Stimulated activated CD4-positive, alpha-beta T cell treated with anti-CD3 and anti-CD28 coated beads, Interleukin-15, amount 100 ng/mL, for 24 hours (primary cell): ENCODE measurements at regions not wholly inside any gene's neighbourhood (a gene's known extent, or its start where the extent isn't known, plus 50 kb on each side); places are given as distances from the start of the nearest gene placed in this dataset.
"Not testable (repeated sequence)": the region's sequence is repeated elsewhere in the genome, so short reads cannot be mapped to it uniquely, and the experiment has no call there.

Experiments
- DNase-seq: peaks from one replicate; pipeline ENCODE4 v3.0.0-alpha.2; 2020

GRCh38 chrX:3881898-3882552 lies 168.6 kb upstream of the PRKX start:
- not testable (repeated sequence) for DNase-seq

- DNase-seq = not testable (repeated sequence)
Measured at GRCh38 chrX:3881255-3881895, 167.9 kb upstream of the PRKX start.

- DNase-seq = not testable (repeated sequence)
Measured at GRCh38 chrX:3876393-3876792, 162.9 kb upstream of the PRKX start.

- not testable (repeated sequence) for DNase-seq
Measured at GRCh38 chrX:3875638-3876037, 162.2 kb upstream of the PRKX start.

- DNase-seq = not testable (repeated sequence)
Measured at GRCh38 chrX:3872226-3872879, 158.9 kb upstream of the PRKX start.

DNA sequence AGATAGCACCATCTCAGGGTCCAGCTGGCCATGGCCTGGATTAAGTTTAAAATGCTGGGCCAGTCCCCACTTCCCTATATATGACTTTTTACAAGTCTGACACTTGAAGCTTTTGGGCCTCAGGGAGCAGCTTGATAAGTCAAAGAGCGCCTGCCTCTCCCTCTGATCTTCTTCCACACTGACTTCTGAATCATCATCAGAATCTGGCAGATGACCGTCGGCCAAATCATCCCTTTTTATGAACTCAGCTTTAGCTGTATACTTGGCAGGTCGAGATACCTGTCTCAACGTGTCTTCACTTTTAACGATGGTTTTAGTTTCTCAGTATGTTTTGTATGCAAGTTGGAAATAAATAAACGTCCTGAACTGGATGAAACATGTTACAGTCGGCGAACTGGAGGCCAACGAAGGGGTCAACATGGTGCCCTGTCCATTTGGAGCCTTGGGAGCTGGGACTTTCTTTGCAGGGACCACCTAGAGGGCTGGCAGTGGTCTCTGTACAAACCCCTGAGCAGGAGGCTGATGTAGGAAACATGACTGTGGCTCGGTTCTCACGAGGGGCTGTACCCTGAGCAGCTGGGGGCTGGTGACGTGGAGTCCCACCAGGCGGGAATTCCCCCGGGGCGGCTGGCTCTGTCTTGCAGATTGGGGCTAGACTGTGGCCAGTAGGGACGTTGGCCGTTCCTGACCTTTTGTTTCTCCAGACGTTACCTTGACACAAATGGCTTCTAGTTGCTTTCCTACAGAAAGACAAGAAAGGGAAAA lies 153.8 kb upstream of the PRKX start:
- not testable (repeated sequence) for DNase-seq

GRCh38 chrX:3858332-3858731 lies 144.9 kb upstream of the PRKX start:
- not testable (repeated sequence) for DNase-seq

GRCh38 chrX:3843522-3844145 lies 130.2 kb upstream of the PRKX start:
- DNase-seq = not testable (repeated sequence)

DNA sequence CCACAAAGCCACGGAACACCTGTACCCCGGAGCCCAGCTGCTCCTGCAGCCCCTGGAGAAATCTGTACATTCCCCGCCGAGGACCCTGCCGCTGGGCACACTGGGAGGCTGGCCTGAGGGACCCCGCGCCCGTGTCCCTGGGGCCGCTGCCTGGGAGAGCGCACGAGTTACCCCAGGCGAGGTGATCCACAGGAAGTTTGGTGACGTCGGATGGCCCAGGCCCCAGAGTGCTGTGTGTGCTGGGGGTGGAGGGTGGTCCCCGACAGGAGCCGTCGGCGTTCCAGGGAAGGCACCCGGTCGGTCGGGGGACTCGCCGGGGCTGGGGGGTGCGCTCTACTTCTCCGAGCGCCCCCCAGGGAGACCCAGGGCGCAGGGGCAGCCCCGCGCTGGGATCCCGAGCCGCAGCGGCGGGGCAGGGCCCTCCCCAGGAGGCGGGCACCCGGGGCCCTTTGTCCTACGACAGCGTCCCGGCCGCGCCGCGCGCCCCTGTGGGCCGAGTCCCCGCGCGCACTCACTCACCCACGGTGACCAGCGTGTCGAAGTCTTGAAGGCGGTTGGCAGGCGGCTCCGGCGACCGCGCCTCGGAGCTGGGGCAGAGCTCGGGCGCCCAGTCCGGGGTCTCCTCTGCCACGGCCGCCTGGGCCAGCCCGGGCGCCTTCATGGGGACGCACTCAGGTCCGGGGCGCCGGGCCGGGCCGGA lies 129.5 kb upstream of the PRKX start:
- DNase-seq = peak; percentile 41

DNA sequence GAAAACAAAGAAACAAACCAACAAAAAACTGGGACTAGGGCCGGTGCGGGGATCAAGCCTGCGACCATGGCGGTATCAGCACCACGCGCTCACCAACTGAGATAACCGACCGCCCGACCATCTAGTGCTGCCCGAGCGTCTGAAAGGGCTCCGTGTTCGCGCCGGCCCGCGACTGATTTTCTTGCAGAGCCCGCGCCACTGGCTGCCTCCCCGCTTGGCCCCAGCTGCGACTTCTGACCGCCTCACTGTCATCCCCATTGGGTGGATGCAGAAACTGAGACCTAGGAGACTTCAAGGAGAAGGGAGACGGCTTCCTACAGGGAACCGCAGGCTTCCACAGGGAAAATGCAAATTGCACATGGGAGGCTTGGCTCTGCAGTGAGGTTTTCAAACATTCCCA lies 125.3 kb upstream of the PRKX start:
- DNase-seq = not testable (repeated sequence)

DNA sequence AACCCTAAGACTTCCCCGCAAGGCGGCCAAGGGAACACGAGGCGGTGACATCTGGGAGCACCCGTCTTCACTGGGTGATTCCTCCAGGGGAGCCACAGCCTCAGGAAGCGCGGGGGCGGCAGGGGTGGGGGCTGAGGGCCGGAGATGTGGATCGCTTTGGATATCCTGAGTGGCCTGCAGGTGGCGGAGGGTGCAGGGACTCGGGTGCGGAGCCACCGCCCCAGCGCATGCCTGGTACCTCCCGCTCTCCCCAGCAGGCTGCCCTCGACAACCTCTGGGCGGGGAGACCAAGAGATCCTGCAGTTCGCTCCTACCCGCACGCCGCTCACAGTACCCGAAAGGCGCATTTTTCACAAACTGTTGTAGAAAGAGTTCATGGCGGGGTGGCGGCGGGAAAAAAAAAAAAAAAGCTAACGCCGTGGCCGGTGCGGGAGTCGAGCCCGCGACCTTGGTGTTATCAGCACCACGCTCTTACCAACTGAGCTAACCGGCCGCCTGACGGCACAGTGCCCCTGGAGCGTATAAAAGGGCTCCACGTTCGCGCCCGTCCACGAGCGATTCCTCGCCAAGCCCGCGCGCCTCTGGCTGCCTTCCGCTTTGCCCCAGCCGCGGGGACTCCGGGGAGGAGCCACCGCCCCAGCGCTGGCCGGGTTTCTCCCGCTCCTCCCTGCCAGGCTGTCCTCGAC lies 124.7 kb upstream of the PRKX start:
- DNase-seq = not testable (repeated sequence)

- not testable (repeated sequence) for DNase-seq
Measured at GRCh38 chrX:3837211-3837610, 123.8 kb upstream of the PRKX start.

- DNase-seq = not testable (repeated sequence)
Measured at GRCh38 chrX:3833761-3834542, 120.5 kb upstream of the PRKX start.

- not testable (repeated sequence) for DNase-seq
Measured at GRCh38 chrX:3830020-3830419, 116.6 kb upstream of the PRKX start.

DNA sequence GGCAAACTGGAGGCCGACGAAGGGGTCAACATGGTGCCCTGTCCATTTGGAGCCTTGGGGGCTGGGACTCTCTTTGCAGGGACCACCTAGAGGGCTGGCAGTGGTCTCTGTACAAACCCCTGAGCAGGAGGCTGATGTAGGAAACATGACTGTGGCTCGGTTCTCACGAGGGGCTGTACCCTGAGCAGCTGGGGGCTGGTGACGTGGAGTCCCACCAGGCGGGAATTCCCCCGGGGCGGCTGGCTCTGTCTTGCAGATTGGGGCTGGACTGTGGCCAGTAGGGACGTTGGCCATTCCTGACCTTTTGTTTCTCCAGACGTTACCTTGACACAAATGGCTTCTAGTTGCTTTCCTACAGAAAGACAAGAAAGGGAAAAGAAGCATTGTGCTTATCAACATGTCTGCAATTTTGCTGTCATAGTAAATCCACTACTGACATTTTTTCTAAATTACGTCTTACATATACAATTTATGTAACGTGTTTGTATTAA lies 115.6 kb upstream of the PRKX start:
- DNase-seq = not testable (repeated sequence)

- DNase-seq = not testable (repeated sequence)
Measured at GRCh38 chrX:3828378-3829040, 115.1 kb upstream of the PRKX start.

DNA sequence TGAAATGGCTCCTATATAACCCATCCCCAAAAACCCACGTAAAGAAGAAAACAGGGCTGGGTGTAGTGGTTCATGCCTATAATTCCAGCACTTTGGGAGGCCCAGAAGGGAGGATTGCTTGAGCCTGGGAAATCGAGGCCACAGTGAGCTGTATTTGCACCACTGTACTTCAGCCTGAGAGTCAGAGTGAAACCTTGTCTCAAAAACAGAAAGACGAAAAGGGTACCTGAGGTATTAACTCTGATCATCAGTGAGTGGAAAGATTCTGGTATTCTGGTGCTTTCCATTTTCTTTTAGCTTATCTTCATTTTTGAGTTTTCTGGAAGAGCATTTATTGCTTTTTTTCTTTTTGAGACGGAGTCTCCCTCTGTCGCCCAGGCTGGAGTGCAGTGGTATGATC lies 110.6 kb upstream of the PRKX start:
- DNase-seq = not testable (repeated sequence)

DNA sequence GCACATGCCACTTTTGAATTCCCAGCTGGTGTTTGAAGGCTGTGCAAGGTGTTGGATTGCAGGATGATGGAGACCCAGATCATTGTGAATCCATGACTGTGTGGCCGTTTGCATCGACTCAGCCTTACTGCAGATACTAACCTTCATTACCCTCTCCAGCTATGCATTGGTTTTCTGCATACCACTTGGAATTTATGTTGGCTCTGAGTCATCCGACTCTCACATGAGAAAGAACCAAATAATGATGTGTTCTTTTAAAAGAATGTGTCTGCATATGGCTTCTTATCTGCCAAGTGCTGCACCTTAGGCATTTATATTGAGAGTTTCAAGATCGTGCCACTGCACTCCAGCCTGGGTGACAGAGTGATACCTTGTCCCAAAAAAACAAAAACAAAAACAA lies 106.7 kb upstream of the PRKX start:
- DNase-seq = no peak

- not testable (repeated sequence) for DNase-seq
Measured at GRCh38 chrX:3817480-3817879, 104.0 kb upstream of the PRKX start.
